ENCODE measurements at regions not wholly inside any gene's neighbourhood (a gene's known extent, or its start where the extent isn't known, plus 50 kb on each side); places are given as distances from the start of the nearest gene placed in this dataset.
"Not testable (repeated sequence)": the region's sequence is repeated elsewhere in the genome, so short reads cannot be mapped to it uniquely, and the experiment has no call there.

DNA sequence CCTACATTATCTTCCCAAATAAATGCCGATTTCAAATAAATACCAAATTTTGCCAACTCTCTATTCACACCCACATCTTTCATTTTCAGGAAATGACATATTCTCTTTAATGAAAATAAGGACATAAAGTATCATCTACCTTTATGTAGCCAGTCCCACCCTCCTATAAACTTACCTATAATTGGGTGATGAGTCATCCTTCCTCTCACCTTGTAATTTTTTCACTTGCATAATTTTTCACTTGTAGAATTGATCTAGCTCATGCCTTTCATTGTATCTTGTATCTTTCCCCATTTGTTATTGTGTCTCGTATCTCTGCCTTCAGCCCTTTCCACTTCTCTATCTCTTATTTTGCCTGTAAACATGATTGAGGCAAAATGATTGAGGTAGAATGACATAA lies 135.3 kb upstream of the NIPA1 start:
- TF ChIP-seq, protein P1, sequence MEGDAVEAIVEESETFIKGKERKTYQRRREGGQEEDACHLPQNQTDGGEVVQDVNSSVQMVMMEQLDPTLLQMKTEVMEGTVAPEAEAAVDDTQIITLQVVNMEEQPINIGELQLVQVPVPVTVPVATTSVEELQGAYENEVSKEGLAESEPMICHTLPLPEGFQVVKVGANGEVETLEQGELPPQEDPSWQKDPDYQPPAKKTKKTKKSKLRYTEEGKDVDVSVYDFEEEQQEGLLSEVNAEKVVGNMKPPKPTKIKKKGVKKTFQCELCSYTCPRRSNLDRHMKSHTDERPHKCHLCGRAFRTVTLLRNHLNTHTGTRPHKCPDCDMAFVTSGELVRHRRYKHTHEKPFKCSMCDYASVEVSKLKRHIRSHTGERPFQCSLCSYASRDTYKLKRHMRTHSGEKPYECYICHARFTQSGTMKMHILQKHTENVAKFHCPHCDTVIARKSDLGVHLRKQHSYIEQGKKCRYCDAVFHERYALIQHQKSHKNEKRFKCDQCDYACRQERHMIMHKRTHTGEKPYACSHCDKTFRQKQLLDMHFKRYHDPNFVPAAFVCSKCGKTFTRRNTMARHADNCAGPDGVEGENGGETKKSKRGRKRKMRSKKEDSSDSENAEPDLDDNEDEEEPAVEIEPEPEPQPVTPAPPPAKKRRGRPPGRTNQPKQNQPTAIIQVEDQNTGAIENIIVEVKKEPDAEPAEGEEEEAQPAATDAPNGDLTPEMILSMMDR (IDR thresholded peaks at IDR 0.05), result not testable (repeated sequence)
- TF ChIP-seq EP300, POLR2A, POLR2AphosphoS5 (IDR thresholded peaks at IDR 0.05): not testable (repeated sequence)

Measured in stomach (tissue), 4 donors.